Karpas-422 (cell line): ENCODE measurements at regions not wholly inside any gene's neighbourhood (a gene's known extent, or its start where the extent isn't known, plus 50 kb on each side); places are given as distances from the start of the nearest gene placed in this dataset.

Experiments
- DNase-seq: peaks from one replicate; pipeline ENCODE4 v3.0.0-alpha.2; 2015
- H2AFZ ChIP-seq: fragments of 200-600 bp; sonication (generic); 2 replicates; pipeline ENCODE4 v1.6.1; 2014; ENCODE audit warnings: antibody characterized with exemption, low read length, mixed read lengths
- H3K27ac ChIP-seq: fragments of 200-600 bp; sonication (generic); 2 replicates; pipeline ENCODE4 v1.5.1; 2014; ENCODE audit warnings: mild to moderate bottlenecking, low read length, moderate library complexity
- H3K27me3 ChIP-seq: fragments of 200-600 bp; sonication (generic); 2 replicates; pipeline ENCODE4 v1.6.1; 2014; ENCODE audit warnings: low read length, mixed read lengths
- H3K36me3 ChIP-seq: fragments of 200-600 bp; sonication (generic); 2 replicates; pipeline ENCODE4 v1.6.1; 2014; ENCODE audit warnings: low read length, mixed read lengths; ENCODE audit not compliant: insufficient read depth
- H3K4me1 ChIP-seq: fragments of 200-600 bp; sonication (generic); 2 replicates; pipeline ENCODE4 v1.6.1; 2014; ENCODE audit warnings: mild to moderate bottlenecking, low read length, mixed read lengths
- H3K4me2 ChIP-seq: fragments of 200-600 bp; sonication (generic); 2 replicates; pipeline ENCODE4 v1.6.1; 2014; ENCODE audit warnings: low read length, low read depth, mild to moderate bottlenecking; ENCODE audit not compliant: poor library complexity, severe bottlenecking
- H3K4me3 ChIP-seq: fragments of 200-600 bp; sonication (generic); 2 replicates; pipeline ENCODE4 v1.5.1; 2014; ENCODE audit warnings: mild to moderate bottlenecking, antibody characterized with exemption, low read length, mixed read lengths
- H3K79me2 ChIP-seq: fragments of 200-600 bp; sonication (generic); 2 replicates; pipeline ENCODE4 v1.6.1; 2014; ENCODE audit warnings: mild to moderate bottlenecking, low read length, mixed read lengths
- H3K9ac ChIP-seq: fragments of 200-600 bp; sonication (generic); 2 replicates; pipeline ENCODE4 v1.6.0; 2014; ENCODE audit warnings: low read length
- H3K9me2 ChIP-seq: fragments of 200-600 bp; sonication (generic), shearing (Covaris generic); replicated peaks from 2 replicates; pipeline ENCODE4 v1.6.0; 2014; ENCODE audit warnings: mild to moderate bottlenecking, low read length, moderate library complexity; ENCODE audit not compliant: insufficient read depth
- H3K9me3 ChIP-seq: fragments of 300-700, 200-600 bp; sonication (generic); 2 replicates; pipeline ENCODE4 v1.6.1; 2014; ENCODE audit warnings: low read length, mixed read lengths
- H4K20me1 ChIP-seq: fragments of 200-600 bp; sonication (generic); 2 replicates; pipeline ENCODE4 v1.6.1; 2014; ENCODE audit warnings: mild to moderate bottlenecking, antibody characterized with exemption, low read length, low read depth; ENCODE audit not compliant: insufficient read depth

GRCh38 chr3:102545276-102545675 is 110.5 kb downstream of the ZPLD1 start:
- H3K9ac ChIP-seq, result no peak overlapping the region
- H3K27me3 ChIP-seq, result no peaks in the 10 kb centered on the region
- H2AFZ ChIP-seq, result no peak overlapping the region
- no peak overlapping the region for H3K4me2 ChIP-seq
- no peak for DNase-seq
- no peak overlapping the region for H3K4me3 ChIP-seq
- no peaks in the 10 kb centered on the region for H3K36me3 ChIP-seq
- H3K9me2 ChIP-seq, result no peaks in the 10 kb centered on the region
- H3K79me2 ChIP-seq, result no peaks in the 10 kb centered on the region
- H3K4me1 ChIP-seq, result no peaks in the 10 kb centered on the region
- no peak overlapping the region for H3K27ac ChIP-seq
- H3K9me3 ChIP-seq, result no peaks in the 10 kb centered on the region
- no peaks in the 10 kb centered on the region for H4K20me1 ChIP-seq

GRCh38 chr3:102553876-102554275 is 119.1 kb downstream of the ZPLD1 start:
- Histone ChIP-seq H3K27ac (no peak overlapping the region), H3K36me3 (no peaks in the 10 kb centered on the region)

GRCh38 chr3:102570511-102570910 is 135.7 kb downstream of the ZPLD1 start:
- Histone ChIP-seq H3K9me3 (no peaks in the 10 kb centered on the region), H3K27me3 (no peaks in the 10 kb centered on the region), H3K4me1 (no peaks in the 10 kb centered on the region), H3K79me2 (no peaks in the 10 kb centered on the region), H4K20me1 (no peaks in the 10 kb centered on the region), H3K9me2 (no peaks in the 10 kb centered on the region), H3K36me3 (no peaks in the 10 kb centered on the region), H3K4me3 (no peak overlapping the region), H3K27ac (no peak overlapping the region), H3K9ac (no peak overlapping the region), H3K4me2 (no peak overlapping the region), H2AFZ (no peak overlapping the region)
- no peak for DNase-seq

More at GRCh38 chr3:102553876-102554275, 119.1 kb downstream of the ZPLD1 start:
- Histone ChIP-seq H3K79me2 (no peaks in the 10 kb centered on the region), H3K27me3 (no peaks in the 10 kb centered on the region), H3K9ac (no peak overlapping the region), H3K4me3 (no peak overlapping the region), H3K9me2 (no peaks in the 10 kb centered on the region), H3K9me3 (no peaks in the 10 kb centered on the region), H3K4me2 (no peak overlapping the region), H2AFZ (no peak overlapping the region), H4K20me1 (no peaks in the 10 kb centered on the region), H3K4me1 (no peaks in the 10 kb centered on the region)
- no peak for DNase-seq

- H3K27me3 ChIP-seq, result no peaks in the 10 kb centered on the region
- no peak overlapping the region for H3K27ac ChIP-seq
- no peak overlapping the region for H3K4me2 ChIP-seq
- H2AFZ ChIP-seq, result no peak overlapping the region
- no peaks in the 10 kb centered on the region for H3K9me3 ChIP-seq
- H3K79me2 ChIP-seq, result no peaks in the 10 kb centered on the region
- no peaks in the 10 kb centered on the region for H3K36me3 ChIP-seq
- no peak overlapping the region for H3K4me3 ChIP-seq
- no peaks in the 10 kb centered on the region for H3K4me1 ChIP-seq
- no peaks in the 10 kb centered on the region for H3K9me2 ChIP-seq
- no peaks in the 10 kb centered on the region for H4K20me1 ChIP-seq
- H3K9ac ChIP-seq, result no peak overlapping the region
- DNase-seq, result no peak
Observed at GRCh38 chr3:102571006-102571405, 136.2 kb downstream of the ZPLD1 start.

- H3K79me2 ChIP-seq, result no peaks in the 10 kb centered on the region
- no peaks in the 10 kb centered on the region for H3K9me3 ChIP-seq
- H3K9me2 ChIP-seq, result no peaks in the 10 kb centered on the region
- no peak overlapping the region for H3K9ac ChIP-seq
- no peak overlapping the region for H3K27ac ChIP-seq
- H2AFZ ChIP-seq, result no peak overlapping the region
- H4K20me1 ChIP-seq, result no peaks in the 10 kb centered on the region
- H3K4me1 ChIP-seq, result no peaks in the 10 kb centered on the region
- H3K4me3 ChIP-seq, result no peak overlapping the region
- DNase-seq, result no peak
- H3K4me2 ChIP-seq, result no peak overlapping the region
- H3K36me3 ChIP-seq, result no peaks in the 10 kb centered on the region
- no peaks in the 10 kb centered on the region for H3K27me3 ChIP-seq
Observed at GRCh38 chr3:102571720-102572384, 137.0 kb downstream of the ZPLD1 start.

- no peaks in the 10 kb centered on the region for H3K4me1 ChIP-seq
- no peaks in the 10 kb centered on the region for H3K27me3 ChIP-seq
- no peaks in the 10 kb centered on the region for H3K9me2 ChIP-seq
- H3K27ac ChIP-seq, result no peak overlapping the region
- H3K79me2 ChIP-seq, result no peaks in the 10 kb centered on the region
- no peak overlapping the region for H2AFZ ChIP-seq
- no peak overlapping the region for H3K4me3 ChIP-seq
- H3K9me3 ChIP-seq, result no peaks in the 10 kb centered on the region
- H3K4me2 ChIP-seq, result no peak overlapping the region
- no peaks in the 10 kb centered on the region for H4K20me1 ChIP-seq
- H3K36me3 ChIP-seq, result no peaks in the 10 kb centered on the region
- DNase-seq, result no peak
- H3K9ac ChIP-seq, result no peak overlapping the region
Observed at GRCh38 chr3:102573483-102574028, 138.7 kb downstream of the ZPLD1 start.

- H3K79me2 ChIP-seq, result no peaks in the 10 kb centered on the region
- H3K4me3 ChIP-seq, result no peak overlapping the region
- H3K36me3 ChIP-seq, result no peaks in the 10 kb centered on the region
- no peaks in the 10 kb centered on the region for H3K9me3 ChIP-seq
- H3K4me1 ChIP-seq, result no peaks in the 10 kb centered on the region
- H3K9ac ChIP-seq, result no peak overlapping the region
- DNase-seq, result no peak
- H3K27me3 ChIP-seq, result no peaks in the 10 kb centered on the region
- H2AFZ ChIP-seq, result no peak overlapping the region
- H3K27ac ChIP-seq, result no peak overlapping the region
- no peaks in the 10 kb centered on the region for H4K20me1 ChIP-seq
- H3K4me2 ChIP-seq, result no peak overlapping the region
- H3K9me2 ChIP-seq, result no peaks in the 10 kb centered on the region
Observed at GRCh38 chr3:102574355-102574754, 139.5 kb downstream of the ZPLD1 start.

GRCh38 chr3:102576651-102577050 is 141.8 kb downstream of the ZPLD1 start:
- H3K4me1 ChIP-seq, result no peaks in the 10 kb centered on the region
- H3K4me3 ChIP-seq, result no peak overlapping the region
- no peak for DNase-seq

More at GRCh38 chr3:102576651-102577050, 141.8 kb downstream of the ZPLD1 start:
- Histone ChIP-seq H4K20me1 (no peaks in the 10 kb centered on the region), H2AFZ (no peak overlapping the region), H3K27ac (no peak overlapping the region), H3K36me3 (no peaks in the 10 kb centered on the region), H3K27me3 (no peaks in the 10 kb centered on the region), H3K9me3 (no peaks in the 10 kb centered on the region), H3K4me2 (no peak overlapping the region), H3K9ac (no peak overlapping the region), H3K9me2 (no peaks in the 10 kb centered on the region), H3K79me2 (no peaks in the 10 kb centered on the region)
